ENCODE measurements at regions not wholly inside any gene's neighbourhood (a gene's known extent, or its start where the extent isn't known, plus 50 kb on each side); places are given as distances from the start of the nearest gene placed in this dataset.
A peak's percentile ranks its signal among the peaks of the same experiment; 100 is the strongest.

- intact Hi-C loops (cut with DNase I), result no loop called here
- TF ChIP-seq POLR2A (IDR thresholded peaks at IDR 0.05) (no peak), CTCF (IDR thresholded peaks at IDR 0.05) (no peak), EP300 (IDR thresholded peaks at IDR 0.05) (no peak), POLR2AphosphoS5 (IDR thresholded peaks at IDR 0.05) (no peak)
- Histone ChIP-seq H3K36me3 (no peaks in the 10 kb centered on the region), H3K27ac (no peak overlapping the region), H3K9me3 (no peaks in the 10 kb centered on the region), H3K4me1 (peaks cover 0 to 12% (median 4%) of the 10 kb centered on the region in 4 donors), H3K4me3 (no peak overlapping the region), H3K27me3 (no peaks in the 10 kb centered on the region)
- DNase-seq, result no peak
- 90 to 92% methylated on average over 4 of the region's 4 CpGs for WGBS, 2 donors
Observed at GRCh38 chr14:61151251-61151650, 129.9 kb downstream of the TMEM30B start.

GRCh38 chr14:61150851-61151250, 130.3 kb downstream of the TMEM30B start:
- no peak overlapping the region for H3K27ac ChIP-seq
- H3K4me3 ChIP-seq, result no peak overlapping the region
- no peaks in the 10 kb centered on the region for H3K36me3 ChIP-seq
- DNase-seq, result no peak
- H3K27me3 ChIP-seq, result no peaks in the 10 kb centered on the region
- 87 to 91% methylated on average over 3 of the region's 3 CpGs for WGBS, 2 donors
- peaks cover 0 to 16% (median 8%) of the 10 kb centered on the region in 4 donors for H3K4me1 ChIP-seq
- TF ChIP-seq POLR2A (IDR thresholded peaks at IDR 0.05), result no peak
- no peak for TF ChIP-seq EP300 (IDR thresholded peaks at IDR 0.05)
- no peak for TF ChIP-seq POLR2AphosphoS5 (IDR thresholded peaks at IDR 0.05)
- TF ChIP-seq CTCF (IDR thresholded peaks at IDR 0.05), result no peak
- H3K9me3 ChIP-seq, result no peaks in the 10 kb centered on the region
- intact Hi-C loops (cut with DNase I), result no loop called here

GRCh38 chr14:61149896-61150295, 131.2 kb downstream of the TMEM30B start:
- intact Hi-C loops (cut with DNase I), result loop anchor here (5.0 kb wide), 1 partner anchor 43 kb away; no protein-coding TSS in a partner anchor
- Histone ChIP-seq H3K27ac (no peak overlapping the region), H3K4me1 (peaks cover 0 to 26% (median 18%) of the 10 kb centered on the region in 4 donors), H3K36me3 (no peaks in the 10 kb centered on the region), H3K27me3 (no peaks in the 10 kb centered on the region), H3K4me3 (no peak overlapping the region), H3K9me3 (no peaks in the 10 kb centered on the region)
- DNase-seq, result no peak
- TF ChIP-seq POLR2AphosphoS5 (IDR thresholded peaks at IDR 0.05) (no peak), POLR2A (IDR thresholded peaks at IDR 0.05) (no peak), EP300 (IDR thresholded peaks at IDR 0.05) (no peak), CTCF (IDR thresholded peaks at IDR 0.05) (no peak)

GRCh38 chr14:61148742-61149350, 132.3 kb downstream of the TMEM30B start:
- TF ChIP-seq POLR2AphosphoS5 (IDR thresholded peaks at IDR 0.05) (no peak), POLR2A (IDR thresholded peaks at IDR 0.05) (no peak), EP300 (IDR thresholded peaks at IDR 0.05) (no peak), CTCF (IDR thresholded peaks at IDR 0.05) (no peak)
- Histone ChIP-seq H3K9me3 (peaks cover 0 to 4% (median 0%) of the 10 kb centered on the region in 4 donors), H3K4me1 (peaks cover 0 to 28% (median 20%) of the 10 kb centered on the region in 4 donors), H3K4me3 (no peak overlapping the region), H3K36me3 (no peaks in the 10 kb centered on the region), H3K27me3 (no peaks in the 10 kb centered on the region), H3K27ac (peak overlapping the region in 1 of 4 donors; percentile 78)
- intact Hi-C loops (cut with DNase I), result loop anchor here (5.0 kb wide), 1 partner anchor 42 kb away; no protein-coding TSS in a partner anchor
- WGBS, 2 donors, result 87 to 94% methylated on average over 4 of the region's 4 CpGs
- no peak for DNase-seq

All from sigmoid colon (tissue), 6 donors.